Urinary bladder (tissue), 3 donors: ENCODE measurements at regions not wholly inside any gene's neighbourhood (a gene's known extent, or its start where the extent isn't known, plus 50 kb on each side); places are given as distances from the start of the nearest gene placed in this dataset.
"Not testable (repeated sequence)": the region's sequence is repeated elsewhere in the genome, so short reads cannot be mapped to it uniquely, and the experiment has no call there.

Source experiments
- DNase-seq: peaks from one replicate; pipeline ENCODE4 v3.0.0-alpha.2; 2015; ENCODE audit errors: extremely low spot score
- H3K27ac ChIP-seq: one replicate; pipeline ENCODE4 v1.5.1; 2013; ENCODE audit warnings: low read depth, mild to moderate bottlenecking, moderate library complexity
- H3K36me3 ChIP-seq: one replicate; pipeline ENCODE4 v1.6.1; 2013; ENCODE audit warnings: mild to moderate bottlenecking, moderate library complexity; ENCODE audit not compliant: insufficient read depth
- H3K4me1 ChIP-seq: one replicate; pipeline ENCODE4 v1.6.1; 2013; ENCODE audit warnings: mild to moderate bottlenecking, moderate library complexity; ENCODE audit not compliant: insufficient read depth
- H3K4me3 ChIP-seq: one replicate; pipeline ENCODE4 v1.5.1; 2013; ENCODE audit warnings: low read depth, low read length
- WGBS: extraction: QIAGEN DNeasy Blood & Tissue Kit; methylation state at CpG from one replicate; pipeline ENCODE4 v1.1.7; 2013; 5-methylcytosine and 5-hydroxymethylcytosine counted together
- donor health status: healthy with polysubstance abuse.
- donor health status: healthy.

- DNase-seq, result no peak
- H3K4me1 ChIP-seq, result no peaks in the 10 kb centered on the region
- H3K27ac ChIP-seq, result no peak overlapping the region
- no peak overlapping the region for H3K4me3 ChIP-seq
- no peaks in the 10 kb centered on the region for H3K36me3 ChIP-seq
- WGBS, result 73% methylated on average over 8 of the region's 8 CpGs
Observed at GRCh38 chr18:9022397-9023155, 79.9 kb upstream of the NDUFV2 start.

GRCh38 chr18:9024031-9024646 lies 78.4 kb upstream of the NDUFV2 start:
- not testable (repeated sequence) for H3K36me3 ChIP-seq, H3K4me3 ChIP-seq, H3K4me1 ChIP-seq, H3K27ac ChIP-seq, DNase-seq
- WGBS, result 97% methylated on average over 14 of the region's 18 CpGs

GRCh38 chr18:9025091-9025838 lies 77.2 kb upstream of the NDUFV2 start:
- Histone ChIP-seq H3K36me3 (no peaks in the 10 kb centered on the region), H3K4me1 (no peaks in the 10 kb centered on the region), H3K27ac (no peak overlapping the region), H3K4me3 (no peak overlapping the region)
- WGBS, result 55% methylated on average over 4 of the region's 4 CpGs
- no peak for DNase-seq

- Histone ChIP-seq H3K4me3 (no peak overlapping the region), H3K36me3 (no peaks in the 10 kb centered on the region), H3K4me1 (no peaks in the 10 kb centered on the region), H3K27ac (no peak overlapping the region)
- WGBS, result 95% methylated on average over 2 of the region's 2 CpGs
- DNase-seq, result no peak
Observed at GRCh38 chr18:9029131-9029530, 73.4 kb upstream of the NDUFV2 start.

- Histone ChIP-seq H3K4me3 (no peak overlapping the region), H3K4me1 (no peaks in the 10 kb centered on the region), H3K36me3 (no peaks in the 10 kb centered on the region), H3K27ac (no peak overlapping the region)
- 81% methylated on average over 7 of the region's 7 CpGs for WGBS
- no peak for DNase-seq
Observed at GRCh38 chr18:9032519-9032918, 70.0 kb upstream of the NDUFV2 start.

GRCh38 chr18:9038277-9038871 lies 64.1 kb upstream of the NDUFV2 start:
- DNase-seq, result no peak
- no peak overlapping the region for H3K27ac ChIP-seq
- no peaks in the 10 kb centered on the region for H3K36me3 ChIP-seq
- WGBS, result 75% methylated on average over 7 of the region's 7 CpGs
- H3K4me1 ChIP-seq, result no peaks in the 10 kb centered on the region
- H3K4me3 ChIP-seq, result no peak overlapping the region

- 82% methylated on average over 3 of the region's 3 CpGs for WGBS
- Histone ChIP-seq H3K4me3 (no peak overlapping the region), H3K27ac (no peak overlapping the region), H3K4me1 (no peaks in the 10 kb centered on the region), H3K36me3 (no peaks in the 10 kb centered on the region)
- DNase-seq, result no peak
Observed at GRCh38 chr18:9039441-9040071, 62.9 kb upstream of the NDUFV2 start.

GRCh38 chr18:9042766-9043481 lies 59.6 kb upstream of the NDUFV2 start:
- Histone ChIP-seq H3K4me1 (no peaks in the 10 kb centered on the region), H3K36me3 (no peaks in the 10 kb centered on the region), H3K27ac (no peak overlapping the region), H3K4me3 (no peak overlapping the region)
- DNase-seq, result no peak
- 86% methylated on average over 6 of the region's 6 CpGs for WGBS

GRCh38 chr18:9043581-9043980 lies 58.9 kb upstream of the NDUFV2 start:
- no peak for DNase-seq
- Histone ChIP-seq H3K4me1 (no peaks in the 10 kb centered on the region), H3K4me3 (no peak overlapping the region), H3K27ac (no peak overlapping the region), H3K36me3 (no peaks in the 10 kb centered on the region)
- WGBS, result 98% methylated on average over 1 of the region's 1 CpG

GRCh38 chr18:9047715-9048114 lies 54.8 kb upstream of the NDUFV2 start:
- DNase-seq, result no peak
- Histone ChIP-seq H3K4me1 (no peaks in the 10 kb centered on the region), H3K27ac (no peak overlapping the region), H3K36me3 (no peaks in the 10 kb centered on the region), H3K4me3 (no peak overlapping the region)
- 90% methylated on average over 7 of the region's 7 CpGs for WGBS

- H3K4me3 ChIP-seq, result no peak overlapping the region
- no peak for DNase-seq
- no peaks in the 10 kb centered on the region for H3K4me1 ChIP-seq
- no peak overlapping the region for H3K27ac ChIP-seq
- no peaks in the 10 kb centered on the region for H3K36me3 ChIP-seq
- 84% methylated on average over 5 of the region's 5 CpGs for WGBS
Observed at GRCh38 chr18:9048236-9048635, 54.3 kb upstream of the NDUFV2 start.

- no peaks in the 10 kb centered on the region for H3K4me1 ChIP-seq
- no peak for DNase-seq
- H3K4me3 ChIP-seq, result no peak overlapping the region
- no peaks in the 10 kb centered on the region for H3K36me3 ChIP-seq
- H3K27ac ChIP-seq, result no peak overlapping the region
- 79% methylated on average over 3 of the region's 3 CpGs for WGBS
Observed at GRCh38 chr18:9048808-9049494, 53.5 kb upstream of the NDUFV2 start.

- Histone ChIP-seq H3K36me3 (no peaks in the 10 kb centered on the region), H3K4me3 (no peak overlapping the region), H3K4me1 (no peaks in the 10 kb centered on the region), H3K27ac (no peak overlapping the region)
- no peak for DNase-seq
Observed at GRCh38 chr18:9049495-9049809, 53.0 kb upstream of the NDUFV2 start.
